H9 (cell line): ENCODE measurements at regions not wholly inside any gene's neighbourhood (a gene's known extent, or its start where the extent isn't known, plus 50 kb on each side); places are given as distances from the start of the nearest gene placed in this dataset.

ENCODE experiments used
- DNase-seq: peaks from one replicate; pipeline ENCODE4 v3.0.0-alpha.2; 2017
- H2AFZ ChIP-seq: one replicate; pipeline ENCODE4 v1.6.1; 2013; ENCODE audit warnings: mild to moderate bottlenecking, low read length, control low read depth, moderate library complexity
- H2AK5ac ChIP-seq: 2 replicates; pipeline ENCODE4 v1.6.1; 2013; ENCODE audit warnings: low read length, control low read depth, mixed read lengths; ENCODE audit not compliant: insufficient read length
- H2BK120ac ChIP-seq: one replicate; pipeline ENCODE4 v1.6.1; 2013; ENCODE audit warnings: low read depth, mild to moderate bottlenecking, low read length, control low read depth, inconsistent platforms; ENCODE audit not compliant: poor library complexity, severe bottlenecking
- H2BK12ac ChIP-seq: 2 replicates; pipeline ENCODE4 v1.6.1; 2013; ENCODE audit warnings: low read length, control low read depth, mixed read lengths, low read depth; ENCODE audit not compliant: insufficient read length
- H2BK15ac ChIP-seq: 2 replicates; pipeline ENCODE4 v1.6.1; 2013; ENCODE audit warnings: low read depth, low read length, control low read depth
- H2BK20ac ChIP-seq: one replicate; pipeline ENCODE4 v1.6.1; 2013; ENCODE audit warnings: low read depth, mild to moderate bottlenecking, low read length, control low read depth, inconsistent platforms; ENCODE audit not compliant: poor library complexity, severe bottlenecking
- H2BK5ac ChIP-seq: 2 replicates; pipeline ENCODE4 v1.6.1; 2013; ENCODE audit warnings: low read length, control low read depth, mixed read lengths; ENCODE audit not compliant: insufficient read length
- H3K14ac ChIP-seq: 2 replicates; pipeline ENCODE4 v1.6.1; 2013; ENCODE audit warnings: low read length, control low read depth; ENCODE audit not compliant: insufficient read depth
- H3K18ac ChIP-seq: 2 replicates; pipeline ENCODE4 v1.6.1; 2013; ENCODE audit warnings: low read depth, mild to moderate bottlenecking, mixed read lengths, low read length, control low read depth; ENCODE audit not compliant: insufficient read length
- H3K23ac ChIP-seq: 2 replicates; pipeline ENCODE4 v1.6.1; 2013; ENCODE audit warnings: low read length, control low read depth, mixed read lengths, low read depth; ENCODE audit not compliant: insufficient read length
- H3K23me2 ChIP-seq: 2 replicates; pipeline ENCODE4 v1.6.1; 2013; ENCODE audit warnings: low read depth, mild to moderate bottlenecking, mixed read lengths, low read length, control low read depth; ENCODE audit not compliant: insufficient read length, poor library complexity, severe bottlenecking
- H3K27ac ChIP-seq: 2 replicates; pipeline ENCODE4 v1.5.1; 2013; ENCODE audit warnings: low read length, control low read depth, mixed read lengths, low read depth; ENCODE audit not compliant: insufficient read length
- H3K27me3 ChIP-seq: 2 replicates; pipeline ENCODE4 v1.6.1; 2013; ENCODE audit warnings: low read length, control low read depth, inconsistent platforms; ENCODE audit not compliant: insufficient read depth
- H3K4ac ChIP-seq: 2 replicates; pipeline ENCODE4 v1.6.1; 2013; ENCODE audit warnings: low read depth, mild to moderate bottlenecking, control low read depth, inconsistent platforms, low read length, moderate library complexity
- H3K4me1 ChIP-seq: 2 replicates; pipeline ENCODE4 v1.6.1; 2013; ENCODE audit warnings: low read length, control low read depth, inconsistent platforms; ENCODE audit not compliant: insufficient read depth
- H3K4me2 ChIP-seq: 2 replicates; pipeline ENCODE4 v1.6.1; 2013; ENCODE audit warnings: low read length, control low read depth, mixed read lengths; ENCODE audit not compliant: insufficient read length, insufficient read depth
- H3K56ac ChIP-seq: 2 replicates; pipeline ENCODE4 v1.6.1; 2013; ENCODE audit warnings: low read depth, mild to moderate bottlenecking, mixed read lengths, low read length, control low read depth; ENCODE audit not compliant: insufficient read length
- H3K79me1 ChIP-seq: 2 replicates; pipeline ENCODE4 v1.6.1; 2013; ENCODE audit warnings: low read depth, mild to moderate bottlenecking, moderate library complexity, low read length, control low read depth, inconsistent platforms; ENCODE audit not compliant: insufficient read depth, poor library complexity, severe bottlenecking
- H3K79me2 ChIP-seq: 2 replicates; pipeline ENCODE4 v1.6.1; 2013; ENCODE audit warnings: low read length, control low read depth, inconsistent platforms; ENCODE audit not compliant: insufficient read depth
- H3K9ac ChIP-seq: 2 replicates; pipeline ENCODE4 v1.6.1; 2013; ENCODE audit warnings: low read length, control low read depth, mixed read lengths; ENCODE audit not compliant: insufficient read length; ENCODE audit errors: extremely low read depth
- H3K9me3 ChIP-seq: one replicate; pipeline ENCODE4 v1.6.1; 2013; ENCODE audit warnings: low read depth, low read length, inconsistent platforms; ENCODE audit not compliant: control insufficient read depth
- H3T11ph ChIP-seq: one replicate; pipeline ENCODE4 v1.6.1; 2013; ENCODE audit warnings: mild to moderate bottlenecking, low read length, control low read depth, inconsistent platforms
- H4K20me1 ChIP-seq: one replicate; pipeline ENCODE4 v1.6.1; 2013; ENCODE audit not compliant: control insufficient read depth, insufficient read length, insufficient read depth
- H4K5ac ChIP-seq: 2 replicates; pipeline ENCODE4 v1.6.1; 2013; ENCODE audit warnings: low read depth, mild to moderate bottlenecking, mixed read lengths, low read length, control low read depth; ENCODE audit not compliant: insufficient read length
- H4K8ac ChIP-seq: replicated peaks from 2 replicates; pipeline ENCODE4 v1.6.1; 2013; ENCODE audit warnings: low read length, control low read depth, mixed read lengths, low read depth; ENCODE audit not compliant: insufficient read length
- H4K91ac ChIP-seq: 2 replicates; pipeline ENCODE4 v1.6.1; 2013; ENCODE audit warnings: low read depth, mild to moderate bottlenecking, moderate library complexity, mixed read lengths, low read length, control low read depth; ENCODE audit not compliant: insufficient read length
- H3K27ac Mint-ChIP-seq, 3 experiments: 2 replicates in 2 of 3; 3 replicates in 1 of 3; pipeline ENCODE4 v1.8.0; 2020 to 2021; ENCODE audit warnings: mixed read lengths in 3 of 3, mild to moderate bottlenecking in 1 of 3, moderate library complexity in 1 of 3
- H3K27me3 Mint-ChIP-seq: 2 replicates; pipeline ENCODE4 v1.8.0; 2021; ENCODE audit warnings: low read depth, mild to moderate bottlenecking, moderate library complexity, mixed read lengths
- H3K36me3 Mint-ChIP-seq, 3 experiments: 2 replicates in 2 of 3; 3 replicates in 1 of 3; pipeline ENCODE4 v1.8.0; 2020 to 2021; ENCODE audit warnings: low read depth in 3 of 3, mixed read lengths in 3 of 3; ENCODE audit not compliant: insufficient read depth in 1 of 3
- H3K4me1 Mint-ChIP-seq, 2 experiments: 2 replicates each; pipeline ENCODE4 v1.8.0; 2020; ENCODE audit warnings: mixed read lengths in 2 of 2
- H3K4me3 Mint-ChIP-seq, 2 experiments: 2 replicates in 1 of 2; 3 replicates in 1 of 2; pipeline ENCODE4 v1.8.0; 2020 to 2021; ENCODE audit warnings: mild to moderate bottlenecking in 2 of 2, mixed read lengths in 2 of 2, moderate library complexity in 1 of 2
- H3K9me3 Mint-ChIP-seq, 2 experiments: 2 replicates in 1 of 2; 3 replicates in 1 of 2; pipeline ENCODE4 v1.8.0; 2020; ENCODE audit warnings: mild to moderate bottlenecking in 2 of 2, mixed read lengths in 2 of 2, moderate library complexity in 1 of 2
- WGBS: extraction: QIAGEN DNeasy Blood & Tissue Kit; methylation state at CpG from one replicate; pipeline ENCODE4 v1.1.7; 2013; ENCODE audit warnings: missing lambda C conversion rate, low lambda C conversion rate, mixed read lengths; ENCODE audit not compliant: insufficient read length; ENCODE audit errors: extremely low coverage; 5-methylcytosine and 5-hydroxymethylcytosine counted together
- TF ChIP-seq, protein P1 (sequence below): fragments of 200-600 bp; sonication (generic); conservative IDR thresholded peaks from 3 replicates; pipeline ENCODE4 v1.8.0; 2021; ENCODE audit warnings: antibody characterized with exemption, mild to moderate bottlenecking

DNA sequence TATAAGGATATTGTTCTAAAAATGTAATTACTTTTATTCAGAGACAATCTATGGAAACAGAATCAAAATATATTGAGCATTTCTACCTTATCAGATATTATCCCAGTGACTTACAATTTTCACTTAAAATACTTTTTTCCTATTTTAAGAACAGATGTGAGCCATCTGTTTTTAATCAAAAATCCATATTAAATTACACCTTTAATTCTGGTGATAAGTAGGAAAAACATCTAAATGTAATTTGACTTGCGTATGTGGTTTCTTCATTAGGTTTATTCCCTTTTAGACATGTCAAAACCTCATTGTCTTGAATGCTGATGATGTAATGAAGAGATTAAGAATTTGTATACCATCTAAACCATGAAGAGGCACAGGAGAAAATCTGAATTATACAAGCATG lies 1118.8 kb upstream of the TMPRSS15 start:
- Histone ChIP-seq H2BK15ac (no peak overlapping the region), H3K79me1 (no peaks in the 10 kb centered on the region), H2AK5ac (no peak overlapping the region), H3K79me2 (no peaks in the 10 kb centered on the region), H2BK12ac (no peak overlapping the region), H3K27ac (no peak overlapping the region), H3K18ac (no peak overlapping the region), H4K5ac (no peak overlapping the region), H3K4me1 (no peaks in the 10 kb centered on the region), H3K9ac (no peak overlapping the region), H3T11ph (no peak overlapping the region), H2BK120ac (no peak overlapping the region), H2AFZ (no peak overlapping the region), H3K14ac (no peak overlapping the region), H3K23ac (no peak overlapping the region), H3K4me2 (no peak overlapping the region), H3K23me2 (no peaks in the 10 kb centered on the region), H2BK5ac (no peak overlapping the region), H2BK20ac (no peak overlapping the region), H4K91ac (no peak overlapping the region), H3K56ac (no peak overlapping the region), H3K9me3 (no peaks in the 10 kb centered on the region), H3K4ac (no peak overlapping the region), H3K27me3 (no peaks in the 10 kb centered on the region), H4K20me1 (no peaks in the 10 kb centered on the region), H4K8ac (no peak overlapping the region)
- Mint-ChIP-seq H3K36me3 (no peaks in the 10 kb centered on the region; a peak in 1 of 7 replicates), H3K4me3 (no peak overlapping the region), H3K9me3 (peaks cover 0 to 3% of the 10 kb centered on the region in 2 experiments; a peak in 1 of 5 replicates), H3K4me1 (peaks cover 0 to 6% of the 10 kb centered on the region in 2 experiments; a peak in 2 of 4 replicates), H3K27ac (no peak overlapping the region), H3K27me3 (no peaks in the 10 kb centered on the region)
- WGBS, result no CpG with 5 or more reads among the region's 1 CpG
- DNase-seq, result no peak
- TF ChIP-seq, protein P1, sequence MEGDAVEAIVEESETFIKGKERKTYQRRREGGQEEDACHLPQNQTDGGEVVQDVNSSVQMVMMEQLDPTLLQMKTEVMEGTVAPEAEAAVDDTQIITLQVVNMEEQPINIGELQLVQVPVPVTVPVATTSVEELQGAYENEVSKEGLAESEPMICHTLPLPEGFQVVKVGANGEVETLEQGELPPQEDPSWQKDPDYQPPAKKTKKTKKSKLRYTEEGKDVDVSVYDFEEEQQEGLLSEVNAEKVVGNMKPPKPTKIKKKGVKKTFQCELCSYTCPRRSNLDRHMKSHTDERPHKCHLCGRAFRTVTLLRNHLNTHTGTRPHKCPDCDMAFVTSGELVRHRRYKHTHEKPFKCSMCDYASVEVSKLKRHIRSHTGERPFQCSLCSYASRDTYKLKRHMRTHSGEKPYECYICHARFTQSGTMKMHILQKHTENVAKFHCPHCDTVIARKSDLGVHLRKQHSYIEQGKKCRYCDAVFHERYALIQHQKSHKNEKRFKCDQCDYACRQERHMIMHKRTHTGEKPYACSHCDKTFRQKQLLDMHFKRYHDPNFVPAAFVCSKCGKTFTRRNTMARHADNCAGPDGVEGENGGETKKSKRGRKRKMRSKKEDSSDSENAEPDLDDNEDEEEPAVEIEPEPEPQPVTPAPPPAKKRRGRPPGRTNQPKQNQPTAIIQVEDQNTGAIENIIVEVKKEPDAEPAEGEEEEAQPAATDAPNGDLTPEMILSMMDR, result no peak
